KMS-11 (cell line): ENCODE measurements at regions not wholly inside any gene's neighbourhood (a gene's known extent, or its start where the extent isn't known, plus 50 kb on each side); places are given as distances from the start of the nearest gene placed in this dataset.

ENCODE experiments used
- H2AFZ ChIP-seq: fragments of 200-600 bp; sonication (generic); 2 replicates; pipeline ENCODE4 v1.6.1; 2016; ENCODE audit warnings: antibody characterized with exemption, mixed run types, low read depth
- H3K27ac ChIP-seq: fragments of 200-600 bp; sonication (generic); 2 replicates; pipeline ENCODE4 v1.6.1; 2016; ENCODE audit warnings: mild to moderate bottlenecking, mixed run types
- H3K27me3 ChIP-seq: fragments of 200-600 bp; sonication (generic); 2 replicates; pipeline ENCODE4 v1.6.1; 2017; ENCODE audit warnings: mild to moderate bottlenecking, low read depth, mixed run types, moderate library complexity; ENCODE audit not compliant: insufficient read depth
- H3K36me3 ChIP-seq: fragments of 200-600 bp; sonication (generic); 2 replicates; pipeline ENCODE4 v1.6.1; 2017; ENCODE audit warnings: mild to moderate bottlenecking, mixed run types; ENCODE audit not compliant: insufficient read depth
- H3K4me1 ChIP-seq: fragments of 200-600 bp; sonication (generic); 2 replicates; pipeline ENCODE4 v1.6.1; 2016; ENCODE audit warnings: mild to moderate bottlenecking, low read depth, mixed run types; ENCODE audit not compliant: poor library complexity, severe bottlenecking
- H3K4me2 ChIP-seq: fragments of 200-600 bp; sonication (generic); 2 replicates; pipeline ENCODE4 v1.7.0; 2016; ENCODE audit warnings: mild to moderate bottlenecking, mixed run types
- H3K4me3 ChIP-seq: fragments of 200-600 bp; sonication (generic); IDR thresholded peaks from 2 replicates; pipeline ENCODE4 v1.6.1; 2017; ENCODE audit warnings: low read depth, low read length, mixed read lengths; ENCODE audit not compliant: insufficient read depth
- H3K79me2 ChIP-seq: fragments of 200-600 bp; sonication (generic); 2 replicates; pipeline ENCODE4 v1.6.1; 2016; ENCODE audit warnings: low read depth, mixed run types; ENCODE audit not compliant: insufficient read depth
- H3K9ac ChIP-seq: fragments of 200-600 bp; sonication (generic); 2 replicates; pipeline ENCODE4 v1.6.1; 2016; ENCODE audit warnings: mild to moderate bottlenecking, mixed run types
- H4K20me1 ChIP-seq: fragments of 200-600 bp; sonication (generic); 2 replicates; pipeline ENCODE4 v1.6.1; 2016; ENCODE audit warnings: mild to moderate bottlenecking, mixed run types; ENCODE audit not compliant: insufficient read depth
- TF ChIP-seq, protein P1 (sequence below): fragments of 200-600 bp; sonication (generic); conservative IDR thresholded peaks from 2 replicates; pipeline ENCODE4 v1.6.1; 2017; ENCODE audit warnings: low read depth, mild to moderate bottlenecking, antibody characterized with exemption, low read length, moderate library complexity, mixed read lengths

DNA sequence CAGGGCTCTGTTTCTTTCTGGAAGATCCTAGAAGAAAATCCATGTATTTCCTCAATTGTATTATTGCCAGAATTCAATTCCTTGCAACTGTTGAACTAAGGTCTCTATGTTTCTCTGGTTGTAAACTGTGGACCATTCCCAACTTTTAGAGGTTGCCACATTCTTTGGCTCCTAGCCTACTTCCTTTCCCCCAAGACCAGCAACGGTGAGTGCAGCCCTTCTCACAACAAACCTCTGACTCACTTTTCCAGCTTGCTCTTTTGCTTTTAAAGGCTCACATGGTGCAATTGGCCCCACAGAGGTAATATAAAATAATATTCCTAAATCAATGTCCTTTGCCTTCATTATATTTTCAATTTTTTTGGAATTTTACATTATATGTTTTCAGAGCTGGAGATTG lies 371.3 kb downstream of the SLITRK5 start:
- Histone ChIP-seq H3K4me1 (no peaks in the 10 kb centered on the region), H2AFZ (no peak overlapping the region), H3K79me2 (no peaks in the 10 kb centered on the region), H4K20me1 (no peaks in the 10 kb centered on the region), H3K27me3 (no peaks in the 10 kb centered on the region), H3K4me3 (no peak overlapping the region), H3K27ac (no peak overlapping the region), H3K9ac (no peak overlapping the region), H3K36me3 (no peaks in the 10 kb centered on the region), H3K4me2 (no peak overlapping the region)
- TF ChIP-seq, protein P1, sequence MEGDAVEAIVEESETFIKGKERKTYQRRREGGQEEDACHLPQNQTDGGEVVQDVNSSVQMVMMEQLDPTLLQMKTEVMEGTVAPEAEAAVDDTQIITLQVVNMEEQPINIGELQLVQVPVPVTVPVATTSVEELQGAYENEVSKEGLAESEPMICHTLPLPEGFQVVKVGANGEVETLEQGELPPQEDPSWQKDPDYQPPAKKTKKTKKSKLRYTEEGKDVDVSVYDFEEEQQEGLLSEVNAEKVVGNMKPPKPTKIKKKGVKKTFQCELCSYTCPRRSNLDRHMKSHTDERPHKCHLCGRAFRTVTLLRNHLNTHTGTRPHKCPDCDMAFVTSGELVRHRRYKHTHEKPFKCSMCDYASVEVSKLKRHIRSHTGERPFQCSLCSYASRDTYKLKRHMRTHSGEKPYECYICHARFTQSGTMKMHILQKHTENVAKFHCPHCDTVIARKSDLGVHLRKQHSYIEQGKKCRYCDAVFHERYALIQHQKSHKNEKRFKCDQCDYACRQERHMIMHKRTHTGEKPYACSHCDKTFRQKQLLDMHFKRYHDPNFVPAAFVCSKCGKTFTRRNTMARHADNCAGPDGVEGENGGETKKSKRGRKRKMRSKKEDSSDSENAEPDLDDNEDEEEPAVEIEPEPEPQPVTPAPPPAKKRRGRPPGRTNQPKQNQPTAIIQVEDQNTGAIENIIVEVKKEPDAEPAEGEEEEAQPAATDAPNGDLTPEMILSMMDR, result no peak

DNA sequence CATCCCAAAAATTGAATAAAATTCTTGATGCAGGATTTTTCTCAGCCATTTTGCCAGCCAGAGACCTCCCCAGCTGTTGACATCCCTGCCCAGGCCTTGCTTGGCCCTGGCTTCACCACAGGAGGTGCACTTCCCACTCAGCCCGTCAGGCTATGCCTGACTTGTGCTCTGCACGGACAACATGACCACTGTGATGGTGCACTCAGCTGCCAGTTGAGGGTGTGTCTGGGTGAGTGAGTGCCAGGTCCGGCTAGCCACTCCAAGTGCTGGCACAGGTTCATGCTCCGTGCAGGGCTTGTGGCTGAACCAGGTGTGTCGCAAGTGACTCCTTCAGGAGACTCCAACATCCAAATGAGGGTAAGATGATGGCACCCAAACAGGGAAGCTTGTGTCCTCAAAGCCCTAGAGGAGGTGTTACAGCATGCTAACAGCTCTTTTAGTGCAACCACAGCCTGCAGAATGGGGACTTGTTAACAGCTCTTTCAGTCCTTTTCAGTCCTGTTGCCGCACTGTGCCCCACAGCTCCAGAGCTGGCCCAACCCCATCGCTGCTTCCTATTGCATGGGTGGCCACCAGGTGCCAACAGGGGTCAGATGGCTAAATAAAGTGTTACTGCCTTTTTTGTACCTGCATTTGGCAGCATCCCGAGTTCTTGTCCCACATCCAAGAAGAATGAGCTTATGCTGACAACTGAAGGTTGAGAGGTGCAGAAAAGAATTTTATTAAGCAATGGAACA lies 380.7 kb downstream of the SLITRK5 start:
- no peaks in the 10 kb centered on the region for H3K27me3 ChIP-seq
- H3K4me2 ChIP-seq, result no peak overlapping the region
- H4K20me1 ChIP-seq, result no peaks in the 10 kb centered on the region
- H3K79me2 ChIP-seq, result no peaks in the 10 kb centered on the region
- no peak overlapping the region for H3K9ac ChIP-seq
- H3K4me1 ChIP-seq, result no peaks in the 10 kb centered on the region
- no peak overlapping the region for H3K4me3 ChIP-seq
- TF ChIP-seq, protein P1, result no peak
- H3K27ac ChIP-seq, result no peak overlapping the region
- H2AFZ ChIP-seq, result no peak overlapping the region
- no peaks in the 10 kb centered on the region for H3K36me3 ChIP-seq

DNA sequence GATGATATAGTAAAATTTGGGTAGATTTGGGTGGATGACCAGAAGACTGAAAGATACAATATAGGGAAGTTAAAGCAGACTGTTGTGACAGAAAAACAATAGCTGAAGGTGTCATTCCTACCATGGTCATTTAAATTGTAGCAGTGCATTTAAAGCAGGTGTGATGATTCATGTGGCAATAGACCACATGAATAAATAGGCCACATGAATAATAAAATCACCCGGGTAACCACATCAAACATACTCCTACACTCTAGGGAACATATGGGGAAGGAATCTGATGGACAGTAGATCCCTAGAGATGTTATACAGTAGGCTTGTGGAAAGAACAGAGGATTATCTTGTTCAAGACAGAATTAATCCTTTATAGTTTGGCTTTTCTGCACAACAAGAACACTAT lies 392.6 kb downstream of the SLITRK5 start:
- H3K9ac ChIP-seq, result no peak overlapping the region
- no peaks in the 10 kb centered on the region for H3K4me1 ChIP-seq
- TF ChIP-seq, protein P1, result no peak
- no peaks in the 10 kb centered on the region for H3K36me3 ChIP-seq
- H4K20me1 ChIP-seq, result no peaks in the 10 kb centered on the region
- no peaks in the 10 kb centered on the region for H3K79me2 ChIP-seq
- no peak overlapping the region for H3K4me2 ChIP-seq
- no peak overlapping the region for H3K4me3 ChIP-seq
- H3K27ac ChIP-seq, result no peak overlapping the region
- H3K27me3 ChIP-seq, result no peaks in the 10 kb centered on the region
- no peak overlapping the region for H2AFZ ChIP-seq

DNA sequence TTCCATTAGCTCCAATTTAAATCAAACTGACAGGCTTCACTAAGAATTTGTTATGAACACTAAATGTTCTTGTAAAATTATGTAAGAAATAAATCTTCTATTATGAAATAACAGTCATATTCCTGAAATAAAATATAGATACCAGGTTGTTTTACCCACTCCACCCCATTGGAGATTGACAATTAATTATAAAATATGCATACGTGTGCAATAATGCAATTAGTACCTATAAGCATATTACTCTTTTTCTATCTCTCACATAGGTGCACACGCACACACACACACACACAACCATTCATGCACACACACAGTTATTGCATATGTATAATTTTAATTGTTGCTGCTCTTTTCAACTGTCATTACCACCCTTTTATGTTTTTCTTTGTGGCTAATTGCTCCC lies 395.7 kb downstream of the SLITRK5 start:
- Histone ChIP-seq H3K4me3 (no peak overlapping the region), H3K4me2 (no peak overlapping the region), H4K20me1 (no peaks in the 10 kb centered on the region), H3K27me3 (no peaks in the 10 kb centered on the region), H3K79me2 (no peaks in the 10 kb centered on the region), H3K4me1 (no peaks in the 10 kb centered on the region), H3K9ac (no peak overlapping the region), H3K27ac (no peak overlapping the region), H2AFZ (no peak overlapping the region), H3K36me3 (no peaks in the 10 kb centered on the region)
- TF ChIP-seq, protein P1, result no peak
